Adrenal gland (tissue), 5 donors: ENCODE measurements at regions not wholly inside any gene's neighbourhood (a gene's known extent, or its start where the extent isn't known, plus 50 kb on each side); places are given as distances from the start of the nearest gene placed in this dataset.

Experiments
- POLR2A ChIP-seq, 2 donors: fragments of 450-650 bp; IDR thresholded peaks; one replicate each; pipeline ENCODE4 v1.6.1; 2017; ENCODE audit warnings: antibody characterized with exemption in 2 of 2, mild to moderate bottlenecking in 2 of 2, moderate library complexity in 1 of 2
- TF ChIP-seq, protein P1 (sequence below), 6 experiments: fragments of 450-650 bp in 4 of 6; fragments of 200-600 bp in 2 of 6; sonication (generic) in 1 of 6; IDR thresholded peaks; 1 replicate in 5 of 6; 2 replicates in 1 of 6; pipeline versions ENCODE4 v1.5.1 to v1.8.0; 2016 to 2021; ENCODE audit warnings: antibody characterized with exemption in 6 of 6, mild to moderate bottlenecking in 2 of 6, moderate library complexity in 1 of 6
- donor health status: DM: no; HTN: no; CAD: no.

DNA sequence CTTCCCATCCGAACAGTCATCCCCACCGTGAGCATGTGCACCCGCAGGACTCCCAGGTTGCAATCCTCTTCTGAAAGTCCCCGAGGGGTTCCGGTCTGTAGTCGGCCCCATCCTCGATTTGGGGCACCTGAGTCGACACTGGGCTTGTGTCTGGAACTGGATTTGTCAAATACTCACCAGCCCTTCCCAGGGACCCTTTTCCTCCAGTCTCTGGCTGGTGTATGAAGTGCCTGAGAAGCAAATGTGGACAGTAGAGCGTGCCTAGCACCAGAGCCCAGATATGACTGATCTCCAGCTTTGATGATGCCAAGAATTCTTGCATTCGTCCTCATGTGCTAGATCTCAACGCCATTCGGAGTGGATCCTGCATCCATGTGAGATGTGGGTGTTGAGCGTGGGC lies 132.5 kb upstream of the ADARB2 start:
- TF ChIP-seq, protein P1, sequence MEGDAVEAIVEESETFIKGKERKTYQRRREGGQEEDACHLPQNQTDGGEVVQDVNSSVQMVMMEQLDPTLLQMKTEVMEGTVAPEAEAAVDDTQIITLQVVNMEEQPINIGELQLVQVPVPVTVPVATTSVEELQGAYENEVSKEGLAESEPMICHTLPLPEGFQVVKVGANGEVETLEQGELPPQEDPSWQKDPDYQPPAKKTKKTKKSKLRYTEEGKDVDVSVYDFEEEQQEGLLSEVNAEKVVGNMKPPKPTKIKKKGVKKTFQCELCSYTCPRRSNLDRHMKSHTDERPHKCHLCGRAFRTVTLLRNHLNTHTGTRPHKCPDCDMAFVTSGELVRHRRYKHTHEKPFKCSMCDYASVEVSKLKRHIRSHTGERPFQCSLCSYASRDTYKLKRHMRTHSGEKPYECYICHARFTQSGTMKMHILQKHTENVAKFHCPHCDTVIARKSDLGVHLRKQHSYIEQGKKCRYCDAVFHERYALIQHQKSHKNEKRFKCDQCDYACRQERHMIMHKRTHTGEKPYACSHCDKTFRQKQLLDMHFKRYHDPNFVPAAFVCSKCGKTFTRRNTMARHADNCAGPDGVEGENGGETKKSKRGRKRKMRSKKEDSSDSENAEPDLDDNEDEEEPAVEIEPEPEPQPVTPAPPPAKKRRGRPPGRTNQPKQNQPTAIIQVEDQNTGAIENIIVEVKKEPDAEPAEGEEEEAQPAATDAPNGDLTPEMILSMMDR (IDR thresholded peaks at IDR 0.05): no peak
- TF ChIP-seq POLR2A (IDR thresholded peaks at IDR 0.05): no peak
